Right lobe of liver (tissue), 4 donors: ENCODE measurements at regions not wholly inside any gene's neighbourhood (a gene's known extent, or its start where the extent isn't known, plus 50 kb on each side); places are given as distances from the start of the nearest gene placed in this dataset.
"Not testable (repeated sequence)": the region's sequence is repeated elsewhere in the genome, so short reads cannot be mapped to it uniquely, and the experiment has no call there.

Experiments used
- POLR2A ChIP-seq: fragments of 450-650 bp; IDR thresholded peaks from one replicate; pipeline ENCODE4 v1.6.1; 2017; ENCODE audit warnings: antibody characterized with exemption, mild to moderate bottlenecking
- TF ChIP-seq, protein P1 (sequence below), 4 donors: fragments of 200-600 bp in 3 of 4; fragments of 450-650 bp in 1 of 4; IDR thresholded peaks; one replicate each; pipeline versions ENCODE4 v1.5.1 to v1.8.0; 2016 to 2022; ENCODE audit warnings: antibody characterized with exemption in 4 of 4, mild to moderate bottlenecking in 2 of 4
- donor health status: DM: no; HTN: no; CAD: no.
- donor health status: DM: no; HTN: no; CAD: no.
- donor health status: DM: no; HTN: yes; CAD: no.

DNA sequence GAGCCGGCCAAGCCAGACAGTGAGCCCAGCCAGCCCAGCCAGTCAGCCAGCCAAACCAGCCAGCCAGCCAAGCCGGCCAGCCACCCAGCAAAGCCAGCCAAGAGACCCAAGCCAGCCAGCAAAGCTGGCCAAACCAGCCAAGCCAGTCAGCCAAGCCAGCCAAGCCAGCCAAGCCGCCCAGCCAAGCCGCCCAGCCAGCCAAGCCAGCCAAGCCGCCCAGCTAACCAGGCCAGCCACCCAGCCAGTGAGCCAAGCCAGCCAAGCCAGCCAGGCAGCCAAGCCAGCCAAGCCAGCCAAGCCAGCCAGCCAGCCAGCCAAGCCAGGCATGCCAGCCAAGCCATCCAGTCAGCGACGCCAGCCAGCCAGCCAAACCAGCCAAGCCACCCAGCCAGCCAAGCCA, 1596.9 kb downstream of the RPIA start:
- TF ChIP-seq, protein P1, sequence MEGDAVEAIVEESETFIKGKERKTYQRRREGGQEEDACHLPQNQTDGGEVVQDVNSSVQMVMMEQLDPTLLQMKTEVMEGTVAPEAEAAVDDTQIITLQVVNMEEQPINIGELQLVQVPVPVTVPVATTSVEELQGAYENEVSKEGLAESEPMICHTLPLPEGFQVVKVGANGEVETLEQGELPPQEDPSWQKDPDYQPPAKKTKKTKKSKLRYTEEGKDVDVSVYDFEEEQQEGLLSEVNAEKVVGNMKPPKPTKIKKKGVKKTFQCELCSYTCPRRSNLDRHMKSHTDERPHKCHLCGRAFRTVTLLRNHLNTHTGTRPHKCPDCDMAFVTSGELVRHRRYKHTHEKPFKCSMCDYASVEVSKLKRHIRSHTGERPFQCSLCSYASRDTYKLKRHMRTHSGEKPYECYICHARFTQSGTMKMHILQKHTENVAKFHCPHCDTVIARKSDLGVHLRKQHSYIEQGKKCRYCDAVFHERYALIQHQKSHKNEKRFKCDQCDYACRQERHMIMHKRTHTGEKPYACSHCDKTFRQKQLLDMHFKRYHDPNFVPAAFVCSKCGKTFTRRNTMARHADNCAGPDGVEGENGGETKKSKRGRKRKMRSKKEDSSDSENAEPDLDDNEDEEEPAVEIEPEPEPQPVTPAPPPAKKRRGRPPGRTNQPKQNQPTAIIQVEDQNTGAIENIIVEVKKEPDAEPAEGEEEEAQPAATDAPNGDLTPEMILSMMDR (IDR thresholded peaks at IDR 0.05), result not testable (repeated sequence)
- TF ChIP-seq POLR2A, result not testable (repeated sequence)
